ENCODE measurements at regions not wholly inside any gene's neighbourhood (a gene's known extent, or its start where the extent isn't known, plus 50 kb on each side); places are given as distances from the start of the nearest gene placed in this dataset.

Small RNA genes in the stretch of these regions (small RNA-seq; reads per million reads assigned to genes)
- gene RNU6-1265P = 0 reads per million in 2 experiments
